Dermis blood vessel endothelial cell (primary cell): ENCODE measurements at regions not wholly inside any gene's neighbourhood (a gene's known extent, or its start where the extent isn't known, plus 50 kb on each side); places are given as distances from the start of the nearest gene placed in this dataset.
"Not testable (repeated sequence)": the region's sequence is repeated elsewhere in the genome, so short reads cannot be mapped to it uniquely, and the experiment has no call there.

Experiments
- DNase-seq: peaks from one replicate; pipeline ENCODE4 v3.0.0; 2010

- no peak for DNase-seq
These were observed 55.5 kb upstream of the PIK3C3 start for GRCh38 chr18:41899535-41899934.

GRCh38 chr18:41893432-41893831, 61.6 kb upstream of the PIK3C3 start:
- DNase-seq, result no peak

GRCh38 chr18:41887100-41887499, 67.9 kb upstream of the PIK3C3 start:
- DNase-seq, result no peak

GRCh38 chr18:41886126-41886807, 68.8 kb upstream of the PIK3C3 start:
- DNase-seq, result no peak

- DNase-seq, result no peak
These were observed 73.7 kb upstream of the PIK3C3 start for GRCh38 chr18:41881285-41881684.

- no peak for DNase-seq
These were observed 75.8 kb upstream of the PIK3C3 start for GRCh38 chr18:41879256-41879655.

- no peak for DNase-seq
These were observed 79.8 kb upstream of the PIK3C3 start for GRCh38 chr18:41875094-41875780.

- DNase-seq, result no peak
These were observed 81.3 kb upstream of the PIK3C3 start for GRCh38 chr18:41873730-41874129.

- DNase-seq, result no peak
These were observed 82.8 kb upstream of the PIK3C3 start for GRCh38 chr18:41872206-41872605.

GRCh38 chr18:41871229-41872000, 83.6 kb upstream of the PIK3C3 start:
- no peak for DNase-seq

GRCh38 chr18:41870817-41871216, 84.2 kb upstream of the PIK3C3 start:
- DNase-seq, result no peak

- DNase-seq, result no peak
These were observed 84.8 kb upstream of the PIK3C3 start for GRCh38 chr18:41870191-41870590.

GRCh38 chr18:41865796-41866195, 89.2 kb upstream of the PIK3C3 start:
- not testable (repeated sequence) for DNase-seq

GRCh38 chr18:41864216-41864615, 90.8 kb upstream of the PIK3C3 start:
- no peak for DNase-seq

- no peak for DNase-seq
These were observed 92.1 kb upstream of the PIK3C3 start for GRCh38 chr18:41862921-41863320.

- no peak for DNase-seq
These were observed 94.0 kb upstream of the PIK3C3 start for GRCh38 chr18:41860987-41861386.

- DNase-seq, result no peak
These were observed 96.1 kb upstream of the PIK3C3 start for GRCh38 chr18:41858761-41859555.

- DNase-seq, result no peak
These were observed 101.8 kb upstream of the PIK3C3 start for GRCh38 chr18:41853280-41853679.

GRCh38 chr18:41850781-41851180, 104.3 kb upstream of the PIK3C3 start:
- no peak for DNase-seq

- no peak for DNase-seq
These were observed 105.4 kb upstream of the PIK3C3 start for GRCh38 chr18:41849632-41850031.

- no peak for DNase-seq
These were observed 109.5 kb upstream of the PIK3C3 start for GRCh38 chr18:41845563-41845962.

- DNase-seq, result no peak
These were observed 112.1 kb upstream of the PIK3C3 start for GRCh38 chr18:41842886-41843285.
